HG03558 (cell line): ENCODE measurements at regions not wholly inside any gene's neighbourhood (a gene's known extent, or its start where the extent isn't known, plus 50 kb on each side); places are given as distances from the start of the nearest gene placed in this dataset.
"Not testable (repeated sequence)": the region's sequence is repeated elsewhere in the genome, so short reads cannot be mapped to it uniquely, and the experiment has no call there.

Experiments used
- ATAC-seq: cut with Tn5 transposase; IDR thresholded peaks from one replicate; pipeline ENCODE4 v1.9.1; 2021; ENCODE audit warnings: moderate number of reproducible peaks; ENCODE audit not compliant: unreplicated experiment; ENCODE audit errors: extremely low read depth

DNA sequence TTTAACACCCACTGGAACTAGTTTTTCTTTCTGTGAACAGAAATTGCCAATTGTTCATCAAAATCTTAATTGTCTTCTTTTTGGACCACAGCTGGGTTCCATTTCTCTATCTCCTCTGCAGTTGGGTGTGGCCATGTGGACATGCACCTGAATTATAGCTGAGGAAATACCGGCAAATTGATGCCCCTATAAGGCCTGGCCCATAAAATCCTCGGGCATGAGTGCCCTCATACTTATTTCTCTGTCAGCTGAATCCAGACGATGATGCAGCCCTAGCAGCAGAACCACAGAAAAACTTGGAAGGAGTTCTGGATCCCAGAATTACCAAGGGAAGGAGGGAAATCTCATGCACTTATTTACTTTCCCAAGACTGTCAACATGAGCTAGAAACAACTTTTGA is 249.0 kb downstream of the CYRIA start:
- ATAC-seq, result no peak

DNA sequence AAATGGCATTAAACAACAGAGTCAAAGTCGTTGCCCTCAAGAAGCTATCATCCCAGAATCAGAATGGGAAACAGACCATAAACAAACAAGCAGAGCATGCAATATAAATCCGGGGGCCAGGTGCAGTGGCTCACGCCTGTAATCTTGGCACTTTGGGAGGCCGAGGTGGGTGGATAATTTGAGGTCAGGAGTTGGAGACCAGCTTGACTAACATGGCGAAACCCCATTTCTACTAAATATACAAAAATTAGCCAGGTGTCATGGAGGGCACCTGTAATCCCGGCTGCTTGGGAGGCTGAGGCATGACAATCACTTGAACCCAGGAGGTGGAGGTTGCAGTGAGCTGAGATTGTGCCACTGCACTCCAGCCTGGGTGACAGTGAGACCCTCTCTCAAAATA is 249.8 kb downstream of the CYRIA start:
- ATAC-seq, result not testable (repeated sequence)

DNA sequence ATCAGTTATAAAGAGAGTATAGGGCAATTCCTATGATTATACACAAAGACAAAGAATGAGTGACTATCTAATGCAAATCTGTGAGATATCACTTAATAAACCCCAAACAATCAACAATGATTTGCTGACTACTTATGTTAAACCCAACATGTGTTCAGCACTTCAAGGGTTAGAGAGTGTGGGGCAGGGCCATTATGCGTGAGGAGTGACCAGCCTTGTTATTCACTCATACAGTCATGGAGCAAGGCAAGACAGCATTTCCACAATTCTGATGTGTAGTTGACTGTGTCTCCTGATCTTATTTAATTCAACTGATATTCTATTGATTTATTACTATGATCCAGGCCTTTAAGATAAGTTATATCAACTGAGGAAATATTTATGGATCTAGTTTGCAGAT is 251.7 kb downstream of the CYRIA start:
- no peak for ATAC-seq

DNA sequence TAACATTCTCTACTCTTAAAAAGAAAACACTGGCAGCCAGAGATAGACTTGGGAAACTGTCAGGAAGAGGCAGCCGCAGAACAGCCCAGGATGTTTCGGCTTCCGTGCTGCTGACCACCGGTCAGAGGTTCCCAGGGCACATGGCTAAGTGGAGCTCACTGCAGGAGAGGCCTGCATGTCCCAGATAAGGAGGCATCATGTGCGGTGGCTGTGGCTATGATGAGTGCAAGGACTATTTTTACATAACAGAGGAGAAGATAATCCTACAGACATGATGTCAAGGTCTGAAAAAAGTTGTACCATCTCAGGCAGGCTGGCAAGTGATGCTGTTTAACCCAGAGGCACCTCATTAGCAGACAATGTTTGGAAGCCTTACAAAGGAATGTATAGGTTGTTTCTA is 252.3 kb downstream of the CYRIA start:
- ATAC-seq, result no peak

DNA sequence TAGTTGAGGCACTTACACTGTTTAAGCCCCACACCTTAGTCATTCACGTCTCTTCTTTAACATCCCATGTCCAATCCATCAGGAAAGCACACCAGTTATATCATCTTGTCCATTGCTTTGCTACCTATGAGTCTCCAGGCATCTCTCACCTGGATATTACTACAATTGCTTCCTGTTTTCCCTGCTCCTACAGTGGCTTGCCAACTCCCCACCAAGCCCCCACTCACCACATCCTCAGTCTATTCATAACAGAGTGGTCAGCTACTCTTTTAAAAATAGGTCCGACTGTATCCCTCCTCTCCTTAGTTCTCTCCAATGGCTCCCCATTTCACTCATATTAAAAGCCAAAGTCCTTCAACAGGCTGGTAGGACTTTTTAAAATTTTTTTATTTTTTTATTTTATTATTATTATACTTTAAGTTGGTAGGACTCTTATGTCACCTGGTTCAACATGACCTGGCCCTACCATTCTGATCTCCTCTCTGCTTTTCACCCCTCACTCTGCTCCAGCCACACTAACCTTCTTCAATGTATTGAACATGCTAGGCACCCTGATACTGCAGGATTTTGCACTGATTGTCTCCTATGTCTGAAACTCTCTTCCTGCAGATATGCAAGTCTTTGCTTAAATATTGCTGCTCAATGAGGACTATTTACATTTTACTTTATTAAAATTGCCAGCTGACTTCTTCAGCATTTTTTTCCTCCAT is 253.2 kb downstream of the CYRIA start:
- ATAC-seq, result no peak

DNA sequence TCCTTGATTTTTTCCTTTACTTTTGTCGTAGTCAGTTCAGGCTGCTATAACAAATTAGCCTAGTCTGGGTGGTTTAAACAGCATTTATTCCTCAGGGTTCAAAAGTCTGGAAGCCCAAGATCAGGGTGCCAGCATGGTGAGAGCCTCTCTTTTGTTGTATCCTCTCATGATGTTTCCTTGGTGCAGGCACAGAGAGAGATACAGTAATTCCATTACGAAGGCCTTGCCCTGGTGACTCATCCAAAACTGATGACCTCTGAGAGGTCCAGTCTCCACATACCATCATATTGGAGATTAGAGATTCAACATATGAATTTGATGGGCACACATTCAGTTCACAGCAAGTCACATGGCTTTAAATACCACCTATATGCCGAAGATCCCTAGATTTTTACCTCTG is 253.8 kb downstream of the CYRIA start:
- ATAC-seq, result no peak

DNA sequence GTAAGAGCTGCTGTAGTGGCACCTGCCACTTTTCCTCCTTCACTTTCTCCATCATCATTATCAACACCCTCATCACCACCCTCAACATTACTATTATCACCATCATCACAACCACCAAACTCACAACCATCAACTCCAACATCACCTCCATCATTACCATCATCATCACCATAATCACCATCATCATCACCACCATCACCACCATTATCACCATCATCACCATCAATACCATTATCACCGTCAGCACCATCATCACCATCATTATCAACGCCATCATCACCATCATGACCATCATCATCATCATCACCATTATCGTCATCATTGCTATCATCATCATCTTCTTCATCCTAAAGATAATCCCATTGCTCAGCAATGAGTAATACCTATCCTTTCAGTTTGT is 255.8 kb downstream of the CYRIA start:
- no peak for ATAC-seq

DNA sequence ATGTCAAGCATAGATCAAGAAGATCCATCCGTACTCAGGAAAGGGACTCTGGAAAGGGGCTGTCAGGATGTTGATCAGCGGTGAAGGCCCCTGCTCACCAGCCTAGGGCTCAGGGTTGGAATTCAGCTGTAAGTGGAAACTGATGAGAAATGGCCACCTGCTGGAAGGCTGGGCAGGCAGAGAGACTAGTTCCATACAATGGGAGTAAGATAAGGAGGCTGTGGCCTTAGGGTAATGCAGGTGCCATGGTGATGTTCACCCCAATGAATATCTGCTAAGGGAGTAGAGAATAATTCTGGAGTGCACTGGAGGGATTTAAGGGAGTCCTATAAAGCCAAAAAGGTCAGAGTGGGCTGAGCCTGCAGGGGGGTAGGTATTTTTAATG is 256.6 kb downstream of the CYRIA start:
- no peak for ATAC-seq

DNA sequence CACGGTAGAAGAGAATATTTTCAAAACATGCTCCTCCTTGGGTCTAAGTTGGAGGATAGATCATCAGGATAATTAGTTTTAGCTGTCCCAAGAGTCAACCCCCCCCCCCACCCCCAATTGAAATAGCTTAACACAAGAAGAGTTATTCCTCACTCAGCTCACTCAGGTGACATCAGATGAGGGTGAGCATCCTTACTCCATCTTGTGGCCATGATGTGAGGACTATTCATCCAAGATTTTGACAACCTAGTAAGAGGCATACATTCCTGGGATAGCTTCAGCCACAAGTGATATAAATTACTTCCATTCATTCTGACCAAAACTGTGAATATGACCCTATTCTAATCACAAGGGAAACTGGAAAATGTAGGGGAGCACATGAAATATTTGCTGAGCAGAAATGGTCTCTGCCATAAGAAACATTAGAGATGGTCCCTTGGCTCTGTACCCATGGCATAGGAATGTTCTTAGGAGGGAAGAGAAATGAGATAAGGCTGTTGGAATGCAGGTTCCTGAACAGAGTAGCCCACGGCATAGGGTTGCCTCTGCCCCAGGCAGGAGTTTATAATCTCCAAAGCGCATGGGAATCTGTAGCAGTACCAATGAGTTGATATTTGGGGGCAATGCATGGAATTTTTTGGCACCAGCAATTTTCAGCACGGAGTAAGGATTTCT is 257.2 kb downstream of the CYRIA start:
- no peak for ATAC-seq

DNA sequence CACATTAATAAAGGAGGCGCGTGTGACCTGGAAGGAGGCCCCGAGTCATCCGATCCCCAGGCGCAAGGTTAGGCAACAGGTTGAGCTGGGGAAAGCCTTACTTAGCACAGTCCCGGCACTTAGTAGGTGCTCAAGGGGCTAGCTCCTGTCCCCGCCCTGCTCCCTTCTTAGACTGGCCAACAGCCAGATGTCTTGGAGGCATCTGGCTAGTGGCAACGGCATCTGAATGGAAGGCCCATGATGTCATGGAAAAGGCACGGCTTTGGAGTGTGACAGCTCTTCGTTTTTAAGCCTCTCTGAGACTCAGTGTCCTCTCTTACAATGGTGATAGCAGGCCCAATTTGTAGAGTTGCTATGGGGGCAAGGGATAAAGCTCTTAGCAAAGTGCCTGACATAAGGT is 258.3 kb downstream of the CYRIA start:
- ATAC-seq, result no peak

DNA sequence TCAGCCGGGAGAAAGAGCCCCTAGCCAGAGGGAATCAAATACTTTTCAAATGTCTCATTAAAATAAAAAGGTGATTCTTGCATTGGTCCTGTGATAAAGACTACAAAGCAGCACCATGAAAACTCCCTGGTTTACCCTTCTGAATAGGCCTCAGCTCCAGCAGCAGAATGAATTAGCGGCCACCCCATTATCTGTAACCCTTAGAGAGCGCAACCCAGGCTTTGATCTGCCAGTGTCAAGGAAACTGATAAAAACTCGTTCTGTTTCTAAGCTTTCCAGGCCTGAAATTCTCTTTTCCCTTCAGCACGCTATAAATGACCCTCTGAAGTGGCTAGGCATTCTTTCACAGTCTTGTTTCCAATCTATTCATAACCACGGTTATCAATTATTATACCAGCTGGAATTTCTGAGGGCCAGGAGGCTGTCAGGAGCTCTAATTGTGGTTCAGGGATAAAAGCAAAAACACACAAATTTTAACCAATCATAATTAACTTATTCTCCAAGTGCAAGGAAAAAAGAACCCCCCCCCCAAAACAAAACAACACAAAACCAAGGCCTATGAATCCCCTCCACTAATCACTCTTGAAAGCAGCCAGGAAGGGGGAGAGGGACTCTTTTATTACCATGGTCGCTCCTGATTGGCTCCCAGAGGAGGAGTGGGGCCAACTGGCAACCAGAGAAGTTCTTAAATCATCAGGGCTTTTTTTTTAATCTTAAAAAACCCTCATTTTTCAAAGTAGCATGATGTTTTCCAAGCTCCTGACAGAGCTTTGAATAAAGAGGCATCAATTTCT is 258.9 kb downstream of the CYRIA start:
- ATAC-seq, result no peak

DNA sequence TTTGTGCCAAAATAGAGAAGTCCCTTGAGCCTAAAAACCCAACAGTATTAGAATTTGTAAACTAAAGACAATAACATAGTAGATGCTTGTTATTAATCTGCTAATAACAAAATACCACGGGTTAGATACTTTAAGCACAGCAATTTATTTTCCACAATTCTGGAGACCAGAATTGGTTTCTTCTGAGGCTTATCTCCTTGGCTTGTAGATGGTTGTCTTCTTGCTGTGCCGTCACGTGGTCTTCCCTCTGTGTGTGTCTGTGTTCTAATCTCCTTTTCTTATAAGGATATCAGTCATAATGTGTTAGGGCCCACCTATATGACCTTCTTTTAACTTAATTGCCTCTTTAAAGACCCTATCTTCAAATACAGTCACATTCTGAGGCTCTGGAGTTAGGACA is 260.1 kb downstream of the CYRIA start:
- no peak for ATAC-seq

DNA sequence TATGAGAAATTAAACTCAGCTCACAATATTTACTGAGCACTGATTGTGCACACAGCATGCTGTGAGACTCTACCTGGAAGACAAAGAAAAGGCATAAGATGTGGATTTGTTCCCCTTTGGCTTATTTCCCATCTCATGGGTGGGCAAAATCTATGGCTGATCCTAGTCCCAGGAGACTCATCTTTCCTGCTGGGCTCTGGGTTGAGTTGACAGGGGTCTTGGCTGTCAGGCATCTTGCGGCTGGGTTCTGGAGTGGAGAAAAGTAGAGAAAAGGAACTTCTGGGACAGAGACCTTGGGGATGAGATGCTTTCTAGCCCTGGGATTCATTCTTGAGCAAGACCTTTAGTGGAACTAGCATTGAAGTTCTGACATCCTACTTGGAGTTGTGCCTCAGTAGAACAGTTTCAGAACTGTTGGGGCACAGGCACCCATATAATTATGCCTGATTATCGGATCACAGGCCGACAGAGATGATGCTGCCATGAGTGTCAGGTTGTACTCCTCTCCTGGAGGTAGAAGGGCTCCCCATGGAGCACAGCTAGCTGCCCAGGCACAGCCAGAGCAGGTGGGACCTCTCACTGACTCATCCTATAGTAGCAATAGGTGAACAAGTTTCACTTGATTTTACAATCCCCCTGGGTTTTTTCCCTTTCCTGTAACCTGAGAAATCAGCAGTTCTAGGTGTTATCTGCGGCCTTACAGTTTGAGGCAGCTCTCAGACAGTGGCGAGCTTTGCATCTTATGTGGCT is 260.9 kb downstream of the CYRIA start:
- ATAC-seq, result no peak

DNA sequence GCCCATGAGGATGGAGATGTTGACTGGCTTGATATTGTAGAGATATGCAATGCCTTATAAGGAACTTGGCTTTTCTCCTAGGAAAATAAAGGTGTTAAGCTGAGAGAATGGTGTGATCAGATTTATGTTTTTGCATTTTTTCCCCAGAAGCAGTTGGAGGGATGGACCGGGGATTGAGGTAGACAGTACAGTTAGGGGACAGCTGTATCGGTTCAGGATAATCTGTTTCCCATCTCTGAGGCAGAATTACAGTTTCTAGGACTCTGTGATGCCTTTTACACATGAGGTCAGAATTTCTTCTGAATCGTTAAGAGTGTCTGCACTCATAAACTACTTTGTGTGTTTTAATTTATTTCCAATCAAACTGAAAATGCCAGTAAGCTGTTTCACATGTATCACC is 261.5 kb downstream of the CYRIA start:
- ATAC-seq, result no peak

DNA sequence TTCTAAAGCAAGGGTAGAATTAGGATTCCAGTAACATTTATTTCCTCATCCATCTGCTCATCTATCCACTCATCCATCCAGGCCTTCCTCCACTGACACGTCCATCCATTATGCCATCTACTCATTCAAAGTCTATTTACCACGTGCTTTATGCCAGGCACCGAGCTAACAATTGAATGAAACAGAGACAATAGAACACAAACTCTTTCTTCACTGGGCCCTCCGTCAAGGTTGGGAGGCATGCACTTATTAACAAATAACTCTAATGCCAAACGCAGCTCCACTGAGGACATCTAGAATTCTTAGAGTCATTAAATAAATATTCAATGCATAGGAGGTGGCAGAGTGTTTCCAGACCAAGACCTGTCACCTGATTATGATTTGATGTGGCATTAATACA is 262.7 kb downstream of the CYRIA start:
- ATAC-seq, result no peak

DNA sequence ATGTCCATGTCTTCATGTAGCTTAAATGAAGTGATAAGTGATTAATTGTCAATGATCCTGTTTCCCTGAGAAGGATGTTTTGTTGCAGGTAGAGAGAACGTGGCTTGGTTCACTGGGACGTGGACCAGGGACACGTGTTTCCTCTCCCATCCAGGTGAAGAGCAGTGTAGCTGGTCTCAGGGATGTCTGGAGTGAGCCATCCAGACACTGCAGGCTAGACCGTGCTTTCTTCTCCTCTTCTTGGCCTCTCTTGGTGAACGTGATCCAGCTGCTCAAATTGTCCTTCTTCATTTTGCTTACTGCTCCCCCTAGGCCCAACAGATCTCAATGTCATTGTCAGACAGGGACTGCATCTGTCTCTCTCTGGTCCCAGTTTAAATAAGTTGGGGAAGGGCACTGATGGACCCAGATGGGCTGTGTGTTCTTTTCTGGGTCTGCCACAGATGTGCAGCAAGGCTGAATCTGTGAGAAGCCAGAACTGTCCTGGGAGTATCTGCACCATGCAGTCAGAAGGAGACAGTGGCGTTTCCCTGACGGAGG is 263.8 kb downstream of the CYRIA start:
- ATAC-seq, result no peak

DNA sequence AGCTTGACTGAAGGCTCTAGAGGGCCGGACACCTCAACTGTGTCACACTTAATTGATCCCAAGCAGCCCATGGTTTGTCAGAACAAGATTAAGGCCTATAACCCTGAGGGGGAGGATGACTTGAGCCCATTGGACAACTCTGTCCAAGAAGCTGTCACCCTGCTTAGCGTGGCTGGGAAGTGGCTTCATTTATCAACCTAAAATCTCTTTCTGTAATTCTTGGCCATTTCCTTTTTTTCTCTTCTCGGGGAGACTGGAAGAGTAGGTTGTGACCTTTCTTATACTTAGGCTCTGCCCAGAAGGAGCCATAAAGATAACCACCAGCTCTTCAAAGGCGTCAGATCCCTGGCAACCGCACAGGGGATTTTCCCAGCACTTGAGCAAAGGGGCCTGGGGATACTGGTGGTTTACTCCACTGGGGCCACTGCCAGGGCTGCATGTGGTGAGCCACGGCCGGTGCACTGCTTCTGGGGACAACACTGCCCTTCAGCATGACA is 265.5 kb downstream of the CYRIA start:
- no peak for ATAC-seq

DNA sequence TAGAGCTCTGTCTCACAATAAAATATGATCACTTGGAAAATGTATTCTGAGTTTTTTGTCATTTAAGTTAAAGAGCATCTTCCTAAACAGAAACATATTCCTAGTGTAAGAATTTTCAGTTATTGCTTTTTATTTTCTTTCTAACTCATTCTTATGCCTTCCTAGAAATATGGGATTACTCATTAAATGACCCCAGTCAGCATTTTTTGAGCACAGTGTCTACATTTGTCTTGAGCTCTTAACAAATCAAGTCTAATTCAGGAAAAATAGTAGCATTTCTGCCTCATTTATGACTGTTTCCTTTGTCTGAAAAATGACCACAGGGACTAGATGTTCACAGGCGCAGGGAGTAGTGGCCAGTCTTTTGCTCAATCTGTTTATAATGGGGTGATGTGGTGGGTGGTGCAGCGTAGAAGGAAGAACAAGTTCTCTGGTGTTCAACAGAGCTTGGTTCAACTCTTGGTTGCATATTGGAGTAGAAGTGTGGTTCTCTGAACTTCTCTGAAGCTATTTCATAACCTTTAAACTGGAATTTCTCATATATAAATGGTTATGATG is 267.1 kb downstream of the CYRIA start:
- ATAC-seq, result no peak

DNA sequence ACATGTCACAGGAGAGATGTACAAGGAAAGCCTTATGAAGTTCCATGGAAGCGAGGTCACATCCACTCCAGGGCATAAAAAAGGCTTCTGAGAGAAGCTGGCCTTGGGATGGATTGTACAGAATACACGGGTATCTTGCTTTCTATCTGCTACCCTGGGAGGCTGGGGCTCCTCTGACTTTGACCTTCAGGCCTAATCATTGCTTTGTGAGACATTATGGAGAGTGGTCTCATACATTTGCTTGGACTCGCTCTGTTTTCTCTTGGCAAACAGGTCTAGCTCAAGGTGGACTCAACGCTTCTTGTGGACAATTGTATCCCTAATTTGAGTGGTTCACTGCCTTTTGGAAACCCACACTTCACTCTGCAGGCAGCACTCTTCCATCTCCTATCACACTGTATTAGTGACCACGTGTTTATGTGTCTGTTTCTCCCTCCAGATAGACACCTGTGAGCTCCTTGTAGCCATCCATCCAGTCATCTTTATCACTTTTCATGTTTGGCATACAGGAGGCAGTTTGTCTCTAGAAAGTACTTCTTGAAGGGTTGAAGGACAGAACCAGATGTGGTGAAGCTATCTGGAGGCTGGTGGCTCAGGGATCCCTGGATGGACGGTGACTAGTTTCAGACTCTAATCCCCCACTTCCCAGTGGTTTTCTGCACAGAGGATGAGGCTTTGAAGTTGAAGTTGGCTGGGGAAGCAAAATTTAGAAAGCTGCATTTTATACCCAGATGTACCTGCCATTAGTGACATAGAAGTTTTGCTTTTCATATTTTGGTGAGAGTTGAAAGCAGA is 267.8 kb downstream of the CYRIA start:
- no peak for ATAC-seq
